ENCODE measurements at regions not wholly inside any gene's neighbourhood (a gene's known extent, or its start where the extent isn't known, plus 50 kb on each side); places are given as distances from the start of the nearest gene placed in this dataset.

GRCh38 chr12:65615118-65615517, 209.2 kb upstream of the HMGA2 start:
- no peak for DNase-seq (ENCODE audit: low read depth, low spot score)

More at GRCh38 chr12:65615118-65615517, 209.2 kb upstream of the HMGA2 start:
- no peaks in the 10 kb centered on the region for H4K20me1 ChIP-seq (ENCODE audit: insufficient read depth)
- H3K9ac ChIP-seq (ENCODE audit: low read length) = no peak overlapping the region
- intact Hi-C loops (cut with micrococcal nuclease) = no loop called here
- no peak overlapping the region for H2AFZ ChIP-seq (ENCODE audit: low read depth, low read length, poor library complexity, severe bottlenecking)
- H3K36me3 ChIP-seq (ENCODE audit: control insufficient read depth in 1 of 2, insufficient read depth in 2 of 2, low read length in 2 of 2) = peaks cover 0 to 9% of the 10 kb centered on the region in 2 experiments; a peak in 1 of 4 replicates
- no peaks in the 10 kb centered on the region for H3K79me2 ChIP-seq (ENCODE audit: insufficient read depth, low read length)
- POLR2A ChIA-PET = interaction anchor here (1.0 kb wide), 1 partner anchor 10 kb away, joined by 3 read pairs; no protein-coding TSS in a partner anchor
- H3K4me3 ChIP-seq (replicated peaks in 1 of 2; ENCODE audit: low read depth in 1 of 2, low read length in 2 of 2) = no peak overlapping the region
- H3K9me2 ChIP-seq (ENCODE audit: insufficient read depth) = no peaks in the 10 kb centered on the region
- H3K9me3 ChIP-seq (ENCODE audit: control insufficient read depth in 1 of 2, insufficient read depth in 1 of 2, low read depth in 1 of 2, low read length in 2 of 2) = no peaks in the 10 kb centered on the region
- no peak overlapping the region for H3K27ac ChIP-seq (ENCODE audit: low read depth, low read length)
- no peaks in the 10 kb centered on the region for H3K27me3 ChIP-seq (ENCODE audit: insufficient read depth, low read length)
- no peak for ATAC-seq
- H3K4me1 ChIP-seq (ENCODE audit: control insufficient read depth in 1 of 2, insufficient read depth in 2 of 2, low read length in 2 of 2) = peaks cover 14 to 74% of the 10 kb centered on the region in 2 experiments; a peak in 3 of 4 replicates
- no peak for TF ChIP-seq EGR1 (IDR thresholded peaks at IDR 0.05; ENCODE audit: low read depth)
- no peak for TF ChIP-seq ZBTB33 (IDR thresholded peaks at IDR 0.05; ENCODE audit: extremely low read depth, insufficient replicate concordance, low read length)
- TF ChIP-seq SIN3A (IDR thresholded peaks at IDR 0.05; ENCODE audit: low read depth) = no peak
- no peak for TF ChIP-seq EZH2 (IDR thresholded peaks at IDR 0.05)
- no peak for TF ChIP-seq CTCF (IDR thresholded peaks at IDR 0.05 in 2 of 3, conservative IDR thresholded peaks at IDR 0.05 in 1 of 3; ENCODE audit: borderline replicate concordance in 1 of 3, insufficient read depth in 1 of 3, low read depth in 2 of 3, low read length in 2 of 3)
- no peak for TF ChIP-seq POLR2AphosphoS5 (IDR thresholded peaks at IDR 0.05; ENCODE audit: low read depth, low read length)
- no peak for TF ChIP-seq FOSL1 (IDR thresholded peaks at IDR 0.05; ENCODE audit: low read depth)
- TF ChIP-seq RAD21 (IDR thresholded peaks at IDR 0.05; ENCODE audit: low read depth) = no peak
- TF ChIP-seq TCF7L2 (IDR thresholded peaks at IDR 0.05; ENCODE audit: borderline replicate concordance, extremely low read depth, insufficient read depth, insufficient read length) = no peak
- TF ChIP-seq SP1 (IDR thresholded peaks at IDR 0.05; ENCODE audit: low read depth) = no peak
- no peak for TF ChIP-seq CBX3 (IDR thresholded peaks at IDR 0.05; ENCODE audit: low read depth)
- CTCF ChIA-PET = interaction anchor here (2.4 kb wide), 1 partner anchor 12 kb away, joined by 7 read pairs; no protein-coding TSS in a partner anchor
- no peak overlapping the region for H3K4me2 ChIP-seq (ENCODE audit: low read length)
- BruUV-seq (replicated peaks) = no TSS peak
- RAD21 ChIA-PET (ENCODE audit: low non-redundant PET in 1 of 2, low total read pairs in 2 of 2, uncharacterized antibody in 2 of 2, unreplicated experiment in 2 of 2) = no interaction called here

Measured in HCT116 (cell line).